ENCODE measurements at regions not wholly inside any gene's neighbourhood (a gene's known extent, or its start where the extent isn't known, plus 50 kb on each side); places are given as distances from the start of the nearest gene placed in this dataset.
"Not testable (repeated sequence)": the region's sequence is repeated elsewhere in the genome, so short reads cannot be mapped to it uniquely, and the experiment has no call there.

DNA sequence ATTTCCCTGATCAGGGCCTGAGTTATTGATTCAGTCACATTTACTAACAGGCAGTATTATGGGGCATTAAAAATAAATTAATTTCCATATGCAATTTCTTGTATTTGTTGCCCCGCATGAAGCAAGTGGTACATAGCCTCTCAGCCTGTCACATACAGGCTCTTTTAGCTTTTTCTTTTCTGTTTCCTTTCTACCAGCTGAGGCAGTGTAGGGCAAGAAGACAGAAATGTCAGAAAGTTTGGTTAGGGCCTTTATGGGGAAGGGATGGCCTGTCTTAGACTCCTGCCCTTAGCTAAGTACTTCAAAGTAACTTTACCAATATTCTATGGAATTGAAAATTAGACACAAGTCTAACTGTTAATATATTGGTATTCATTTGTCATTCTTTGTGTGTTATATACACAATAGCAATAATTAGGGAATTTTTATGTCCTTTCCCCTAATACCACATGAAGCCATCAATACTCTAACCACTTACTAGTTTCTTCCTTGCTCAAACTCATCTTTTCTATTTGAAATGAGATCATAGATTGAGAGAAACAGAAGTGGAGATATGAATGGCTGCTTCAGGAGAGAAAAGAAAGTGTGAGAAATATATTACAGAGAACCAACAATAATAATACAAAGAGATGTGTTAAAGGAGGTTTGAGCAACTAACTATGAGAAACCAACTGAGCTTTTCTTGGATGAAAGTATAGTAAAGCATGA is 669.6 kb downstream of the PCDH17 start:
- H3K4me2 ChIP-seq (ENCODE audit: low read length), result no peak overlapping the region
- peaks cover 6% of the 10 kb centered on the region for H3K9me3 ChIP-seq (replicated peaks; ENCODE audit: low read length)
- no peaks in the 10 kb centered on the region for H3K36me3 ChIP-seq (ENCODE audit: insufficient read depth, low read length)
- no peaks in the 10 kb centered on the region for H3K4me1 ChIP-seq (ENCODE audit: control insufficient read depth, insufficient read depth, low read length)
- H3K27me3 ChIP-seq (ENCODE audit: control insufficient read depth, insufficient read depth, low read length), result no peaks in the 10 kb centered on the region
- H3K4me3 ChIP-seq (ENCODE audit: low read length), result no peak overlapping the region
- no peak overlapping the region for H3K9ac ChIP-seq (ENCODE audit: low read depth, low read length)

DNA sequence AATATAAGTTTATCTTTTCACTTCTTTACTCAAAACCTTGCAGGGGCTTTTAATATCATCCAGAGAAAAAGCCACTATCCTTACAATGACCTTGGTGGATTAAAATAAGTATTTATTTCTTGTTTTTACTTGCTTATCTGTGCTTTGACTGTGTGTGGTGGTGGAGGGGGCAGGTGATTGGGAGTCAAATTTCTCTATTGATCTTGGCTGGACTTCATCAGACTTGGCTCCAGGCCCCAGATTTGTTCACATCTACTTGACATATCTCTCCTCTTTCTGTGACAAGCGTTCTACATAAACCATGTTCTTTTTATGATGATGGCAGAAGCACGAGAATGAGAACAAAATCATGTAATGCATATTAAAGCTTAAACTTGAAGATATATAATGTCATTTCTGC is 670.8 kb downstream of the PCDH17 start:
- no peak overlapping the region for H3K4me3 ChIP-seq (ENCODE audit: low read length)
- H3K9ac ChIP-seq (ENCODE audit: low read depth, low read length), result no peak overlapping the region
- no peaks in the 10 kb centered on the region for H3K36me3 ChIP-seq (ENCODE audit: insufficient read depth, low read length)
- peaks cover 6% of the 10 kb centered on the region for H3K9me3 ChIP-seq (replicated peaks; ENCODE audit: low read length)
- H3K4me1 ChIP-seq (ENCODE audit: control insufficient read depth, insufficient read depth, low read length), result no peaks in the 10 kb centered on the region
- H3K4me2 ChIP-seq (ENCODE audit: low read length), result no peak overlapping the region
- H3K27me3 ChIP-seq (ENCODE audit: control insufficient read depth, insufficient read depth, low read length), result no peaks in the 10 kb centered on the region

- no peak overlapping the region for H3K4me2 ChIP-seq (ENCODE audit: low read length)
- no peaks in the 10 kb centered on the region for H3K36me3 ChIP-seq (ENCODE audit: insufficient read depth, low read length)
- no peaks in the 10 kb centered on the region for H3K4me1 ChIP-seq (ENCODE audit: control insufficient read depth, insufficient read depth, low read length)
- H3K9ac ChIP-seq (ENCODE audit: low read depth, low read length), result no peak overlapping the region
- no peak overlapping the region for H3K4me3 ChIP-seq (ENCODE audit: low read length)
- H3K27me3 ChIP-seq (ENCODE audit: control insufficient read depth, insufficient read depth, low read length), result no peaks in the 10 kb centered on the region
- H3K9me3 ChIP-seq (replicated peaks; ENCODE audit: low read length), result no peaks in the 10 kb centered on the region
Observed at GRCh38 chr13:58306062-58306461, 674.5 kb downstream of the PCDH17 start.

DNA sequence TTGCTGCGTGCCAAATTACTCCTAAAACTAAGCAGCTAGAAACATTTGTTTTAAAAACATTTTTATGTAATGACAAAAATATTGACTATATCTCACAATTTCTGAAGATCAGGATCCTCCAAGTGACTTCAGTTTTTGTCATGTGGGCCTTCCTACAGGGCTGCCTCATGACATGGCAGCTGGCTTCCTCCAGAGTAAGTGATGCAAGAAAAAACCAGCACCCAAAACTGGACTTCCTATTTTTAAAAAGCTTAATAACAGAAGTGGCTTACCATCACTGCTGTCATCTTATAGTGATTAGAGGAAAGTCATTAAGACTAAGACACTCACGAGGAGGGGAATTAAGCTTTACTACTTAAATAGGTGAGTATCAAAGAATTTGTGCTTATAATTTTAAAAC is 681.7 kb downstream of the PCDH17 start:
- Histone ChIP-seq H3K9ac (ENCODE audit: low read depth, low read length) (no peak overlapping the region), H3K4me1 (ENCODE audit: control insufficient read depth, insufficient read depth, low read length) (no peaks in the 10 kb centered on the region), H3K4me2 (ENCODE audit: low read length) (no peak overlapping the region), H3K36me3 (ENCODE audit: insufficient read depth, low read length) (no peaks in the 10 kb centered on the region), H3K9me3 (replicated peaks; ENCODE audit: low read length) (no peaks in the 10 kb centered on the region), H3K4me3 (ENCODE audit: low read length) (no peak overlapping the region), H3K27me3 (ENCODE audit: control insufficient read depth, insufficient read depth, low read length) (no peaks in the 10 kb centered on the region)

GRCh38 chr13:58318495-58319167 is 687.1 kb downstream of the PCDH17 start:
- no peak overlapping the region for H3K4me3 ChIP-seq (ENCODE audit: low read length)
- no peaks in the 10 kb centered on the region for H3K9me3 ChIP-seq (replicated peaks; ENCODE audit: low read length)

DNA sequence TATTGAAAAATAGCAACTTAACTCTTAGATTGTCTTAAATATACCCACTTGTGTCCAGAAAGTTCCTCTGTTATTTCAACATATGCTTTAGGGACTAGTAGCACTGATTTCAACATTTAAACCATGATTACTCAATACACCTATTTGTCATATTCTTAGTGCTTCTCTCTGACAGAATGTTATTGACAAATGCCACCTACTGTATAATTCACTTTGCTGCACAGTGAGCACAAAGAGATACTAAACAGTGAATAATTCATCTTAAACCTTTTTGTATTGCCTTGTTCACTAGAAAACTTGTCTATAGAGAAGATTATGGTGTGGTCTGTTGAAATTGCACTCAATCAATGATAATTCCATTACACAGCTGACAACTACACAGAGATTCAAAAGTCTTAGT is 692.6 kb downstream of the PCDH17 start:
- Histone ChIP-seq H3K4me2 (ENCODE audit: low read length) (no peak overlapping the region), H3K9me3 (replicated peaks; ENCODE audit: low read length) (no peaks in the 10 kb centered on the region), H3K4me3 (ENCODE audit: low read length) (no peak overlapping the region), H3K9ac (ENCODE audit: low read depth, low read length) (no peak overlapping the region), H3K4me1 (ENCODE audit: control insufficient read depth, insufficient read depth, low read length) (no peaks in the 10 kb centered on the region), H3K36me3 (ENCODE audit: insufficient read depth, low read length) (no peaks in the 10 kb centered on the region), H3K27me3 (ENCODE audit: control insufficient read depth, insufficient read depth, low read length) (no peaks in the 10 kb centered on the region)

More at GRCh38 chr13:58318495-58319167, 687.1 kb downstream of the PCDH17 start:
- Histone ChIP-seq H3K4me1 (ENCODE audit: control insufficient read depth, insufficient read depth, low read length) (no peaks in the 10 kb centered on the region), H3K27me3 (ENCODE audit: control insufficient read depth, insufficient read depth, low read length) (no peaks in the 10 kb centered on the region), H3K36me3 (ENCODE audit: insufficient read depth, low read length) (no peaks in the 10 kb centered on the region), H3K4me2 (ENCODE audit: low read length) (no peak overlapping the region), H3K9ac (ENCODE audit: low read depth, low read length) (no peak overlapping the region)

DNA sequence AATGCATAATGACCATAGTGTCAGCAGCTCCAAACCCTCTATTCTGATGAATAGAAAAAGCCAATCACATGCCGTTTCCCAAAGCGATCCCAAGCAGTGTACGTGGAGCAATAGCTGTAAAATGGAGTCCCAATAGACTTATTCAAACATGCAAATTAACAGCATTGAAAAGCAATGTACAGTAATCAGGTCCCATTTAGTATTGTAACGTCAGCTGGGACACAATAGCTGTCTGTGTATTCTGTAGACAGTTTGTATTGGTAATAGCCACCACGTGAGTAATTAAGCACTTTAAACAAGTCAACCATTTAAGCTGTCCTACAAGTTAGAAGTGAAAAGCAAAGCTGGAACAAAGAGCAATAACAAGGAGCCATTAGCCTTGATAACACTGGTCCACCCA is 698.2 kb downstream of the PCDH17 start:
- Histone ChIP-seq H3K4me3 (ENCODE audit: low read length) (no peak overlapping the region), H3K36me3 (ENCODE audit: insufficient read depth, low read length) (no peaks in the 10 kb centered on the region), H3K4me2 (ENCODE audit: low read length) (no peak overlapping the region), H3K9me3 (replicated peaks; ENCODE audit: low read length) (no peaks in the 10 kb centered on the region), H3K4me1 (ENCODE audit: control insufficient read depth, insufficient read depth, low read length) (no peaks in the 10 kb centered on the region), H3K27me3 (ENCODE audit: control insufficient read depth, insufficient read depth, low read length) (no peaks in the 10 kb centered on the region), H3K9ac (ENCODE audit: low read depth, low read length) (no peak overlapping the region)

GRCh38 chr13:58340895-58341294 is 709.4 kb downstream of the PCDH17 start:
- Histone ChIP-seq H3K4me3 (ENCODE audit: low read length) (no peak overlapping the region), H3K9ac (ENCODE audit: low read depth, low read length) (no peak overlapping the region), H3K4me2 (ENCODE audit: low read length) (no peak overlapping the region), H3K9me3 (replicated peaks; ENCODE audit: low read length) (no peaks in the 10 kb centered on the region), H3K36me3 (ENCODE audit: insufficient read depth, low read length) (no peaks in the 10 kb centered on the region), H3K4me1 (ENCODE audit: control insufficient read depth, insufficient read depth, low read length) (no peaks in the 10 kb centered on the region), H3K27me3 (ENCODE audit: control insufficient read depth, insufficient read depth, low read length) (no peaks in the 10 kb centered on the region)

GRCh38 chr13:58341318-58341717 is 709.8 kb downstream of the PCDH17 start:
- no peaks in the 10 kb centered on the region for H3K9me3 ChIP-seq (replicated peaks; ENCODE audit: low read length)
- no peak overlapping the region for H3K9ac ChIP-seq (ENCODE audit: low read depth, low read length)
- no peak overlapping the region for H3K4me2 ChIP-seq (ENCODE audit: low read length)
- no peak overlapping the region for H3K4me3 ChIP-seq (ENCODE audit: low read length)
- H3K27me3 ChIP-seq (ENCODE audit: control insufficient read depth, insufficient read depth, low read length), result no peaks in the 10 kb centered on the region
- no peaks in the 10 kb centered on the region for H3K4me1 ChIP-seq (ENCODE audit: control insufficient read depth, insufficient read depth, low read length)
- no peaks in the 10 kb centered on the region for H3K36me3 ChIP-seq (ENCODE audit: insufficient read depth, low read length)

- H3K4me2 ChIP-seq (ENCODE audit: low read length), result no peak overlapping the region
- H3K4me1 ChIP-seq (ENCODE audit: control insufficient read depth, insufficient read depth, low read length), result no peaks in the 10 kb centered on the region
- no peak overlapping the region for H3K4me3 ChIP-seq (ENCODE audit: low read length)
- no peaks in the 10 kb centered on the region for H3K9me3 ChIP-seq (replicated peaks; ENCODE audit: low read length)
- H3K9ac ChIP-seq (ENCODE audit: low read depth, low read length), result no peak overlapping the region
- H3K27me3 ChIP-seq (ENCODE audit: control insufficient read depth, insufficient read depth, low read length), result no peaks in the 10 kb centered on the region
- H3K36me3 ChIP-seq (ENCODE audit: insufficient read depth, low read length), result no peaks in the 10 kb centered on the region
Observed at GRCh38 chr13:58343076-58343475, 711.5 kb downstream of the PCDH17 start.

DNA sequence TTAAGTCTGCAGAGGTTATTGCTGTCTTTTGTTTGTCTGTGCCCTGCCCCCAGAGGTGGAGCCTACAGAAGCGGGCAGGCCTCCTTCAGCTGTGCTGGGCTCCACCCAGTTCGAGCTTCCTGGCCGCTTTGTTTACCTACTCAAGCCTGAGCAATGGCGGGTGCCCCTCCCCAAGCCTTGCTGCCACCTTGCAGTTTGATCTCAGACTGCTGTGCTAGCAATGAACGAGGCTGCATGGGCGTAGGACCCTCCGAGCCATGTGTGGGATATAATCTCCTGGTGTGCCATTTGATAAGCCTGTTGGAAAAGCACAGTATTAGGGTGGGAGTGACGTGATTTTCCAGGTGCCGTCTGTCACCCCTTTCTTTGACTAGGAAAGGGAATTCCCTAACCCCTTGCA is 720.6 kb downstream of the PCDH17 start:
- H3K4me2 ChIP-seq (ENCODE audit: low read length); H3K9me3 ChIP-seq (replicated peaks; ENCODE audit: low read length); H3K9ac ChIP-seq (ENCODE audit: low read depth, low read length); H3K4me3 ChIP-seq (ENCODE audit: low read length); H3K27me3 ChIP-seq (ENCODE audit: control insufficient read depth, insufficient read depth, low read length); H3K36me3 ChIP-seq (ENCODE audit: insufficient read depth, low read length); H3K4me1 ChIP-seq (ENCODE audit: control insufficient read depth, insufficient read depth, low read length): not testable (repeated sequence)

DNA sequence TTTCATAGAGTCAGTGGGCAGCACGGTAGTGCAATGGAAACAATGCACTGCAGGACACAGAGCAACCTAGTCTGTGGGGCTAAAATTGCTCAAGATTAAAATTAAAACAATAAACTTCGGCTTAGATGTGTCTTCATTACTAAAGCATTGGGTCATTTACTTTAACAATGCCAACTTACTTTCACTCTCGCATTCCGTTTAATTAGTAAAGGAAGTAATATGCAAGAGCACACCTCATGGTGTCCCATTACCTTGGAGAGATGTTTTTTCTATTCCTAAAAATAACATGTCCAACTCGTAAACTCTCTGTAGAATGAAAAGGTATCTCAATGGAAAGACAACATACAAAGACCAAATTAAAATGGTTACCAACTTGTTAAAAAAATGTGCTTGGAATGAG is 738.4 kb downstream of the PCDH17 start:
- no peak overlapping the region for H3K4me2 ChIP-seq (ENCODE audit: low read length)

More for the DNA sequence above, 738.4 kb downstream of the PCDH17 start:
- Histone ChIP-seq H3K9me3 (replicated peaks; ENCODE audit: low read length) (peaks cover 9% of the 10 kb centered on the region), H3K9ac (ENCODE audit: low read depth, low read length) (no peak overlapping the region), H3K4me3 (ENCODE audit: low read length) (no peak overlapping the region), H3K36me3 (ENCODE audit: insufficient read depth, low read length) (no peaks in the 10 kb centered on the region), H3K27me3 (ENCODE audit: control insufficient read depth, insufficient read depth, low read length) (no peaks in the 10 kb centered on the region), H3K4me1 (ENCODE audit: control insufficient read depth, insufficient read depth, low read length) (no peaks in the 10 kb centered on the region)
